Loucy (cell line): ENCODE measurements at regions not wholly inside any gene's neighbourhood (a gene's known extent, or its start where the extent isn't known, plus 50 kb on each side); places are given as distances from the start of the nearest gene placed in this dataset.

Source experiments
- CTCF ChIP-seq: fragments of 200-600 bp; sonication (generic); conservative IDR thresholded peaks from 2 replicates; pipeline ENCODE4 v1.5.1; 2014; ENCODE audit warnings: mild to moderate bottlenecking, antibody characterized with exemption, low read length
- EZH2phosphoT487 ChIP-seq: fragments of 200-600 bp; IDR thresholded peaks from 2 replicates; pipeline ENCODE4 v1.6.1; 2018; ENCODE audit warnings: antibody characterized with exemption, mild to moderate bottlenecking, moderate library complexity, borderline replicate concordance

GRCh38 chr5:143972068-143972467, 160.1 kb downstream of the HMHB1 start:
- TF ChIP-seq EZH2phosphoT487 (no peak), CTCF (no peak)
